PC-3 (cell line): ENCODE measurements at regions not wholly inside any gene's neighbourhood (a gene's known extent, or its start where the extent isn't known, plus 50 kb on each side); places are given as distances from the start of the nearest gene placed in this dataset.

Source experiments
- EZH2 ChIP-seq: fragments of 300-600 bp; sonication (generic); IDR thresholded peaks from one replicate; pipeline ENCODE4 v1.6.1; 2017; ENCODE audit warnings: antibody characterized with exemption, mild to moderate bottlenecking, low read length; ENCODE audit not compliant: unreplicated experiment
- EZH2phosphoT487 ChIP-seq: fragments of 300-600 bp; sonication (generic); IDR thresholded peaks from 2 replicates; pipeline ENCODE4 v1.6.1; 2018; ENCODE audit warnings: mild to moderate bottlenecking, antibody characterized with exemption, low read length, borderline replicate concordance
- TF ChIP-seq, protein P1 (sequence below): fragments of 300-600 bp; sonication (generic); conservative IDR thresholded peaks from 2 replicates; pipeline ENCODE4 v1.5.1; 2017; ENCODE audit warnings: antibody characterized with exemption, low read depth, mild to moderate bottlenecking, low read length

DNA sequence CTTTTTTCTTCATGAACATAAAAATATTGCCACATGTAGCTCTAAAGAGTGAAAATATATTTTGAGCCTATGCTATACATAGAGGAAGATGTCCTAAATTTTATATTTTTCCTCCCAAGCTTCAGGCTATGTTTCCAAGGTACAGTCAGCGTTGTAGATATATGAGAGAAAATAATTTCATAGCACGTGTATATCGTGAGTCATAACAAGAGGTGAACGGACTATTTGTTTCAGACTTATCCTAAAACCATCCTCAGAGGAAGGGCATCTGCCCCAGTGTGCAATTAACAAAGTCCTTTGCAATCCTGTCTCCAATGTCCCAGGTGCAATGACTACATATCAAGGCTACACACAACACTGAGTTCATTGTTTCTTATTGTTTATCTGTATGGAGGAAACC is 177.3 kb upstream of the ARRDC4 start:
- TF ChIP-seq, protein P1, sequence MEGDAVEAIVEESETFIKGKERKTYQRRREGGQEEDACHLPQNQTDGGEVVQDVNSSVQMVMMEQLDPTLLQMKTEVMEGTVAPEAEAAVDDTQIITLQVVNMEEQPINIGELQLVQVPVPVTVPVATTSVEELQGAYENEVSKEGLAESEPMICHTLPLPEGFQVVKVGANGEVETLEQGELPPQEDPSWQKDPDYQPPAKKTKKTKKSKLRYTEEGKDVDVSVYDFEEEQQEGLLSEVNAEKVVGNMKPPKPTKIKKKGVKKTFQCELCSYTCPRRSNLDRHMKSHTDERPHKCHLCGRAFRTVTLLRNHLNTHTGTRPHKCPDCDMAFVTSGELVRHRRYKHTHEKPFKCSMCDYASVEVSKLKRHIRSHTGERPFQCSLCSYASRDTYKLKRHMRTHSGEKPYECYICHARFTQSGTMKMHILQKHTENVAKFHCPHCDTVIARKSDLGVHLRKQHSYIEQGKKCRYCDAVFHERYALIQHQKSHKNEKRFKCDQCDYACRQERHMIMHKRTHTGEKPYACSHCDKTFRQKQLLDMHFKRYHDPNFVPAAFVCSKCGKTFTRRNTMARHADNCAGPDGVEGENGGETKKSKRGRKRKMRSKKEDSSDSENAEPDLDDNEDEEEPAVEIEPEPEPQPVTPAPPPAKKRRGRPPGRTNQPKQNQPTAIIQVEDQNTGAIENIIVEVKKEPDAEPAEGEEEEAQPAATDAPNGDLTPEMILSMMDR: no peak
- TF ChIP-seq EZH2: no peak
- TF ChIP-seq EZH2phosphoT487: no peak
